ENCODE measurements at regions not wholly inside any gene's neighbourhood (a gene's known extent, or its start where the extent isn't known, plus 50 kb on each side); places are given as distances from the start of the nearest gene placed in this dataset.

GRCh38 chr14:71463807-71464206, 468.4 kb upstream of the RGS6 start:
- TF ChIP-seq CTCF (IDR thresholded peaks at IDR 0.05): no peak
- TF ChIP-seq POLR2A (IDR thresholded peaks at IDR 0.05): no peak
- TF ChIP-seq POLR2AphosphoS5 (IDR thresholded peaks at IDR 0.05): no peak

Data from prostate gland (tissue), 2 donors.